MG63 (cell line): ENCODE measurements at regions not wholly inside any gene's neighbourhood (a gene's known extent, or its start where the extent isn't known, plus 50 kb on each side); places are given as distances from the start of the nearest gene placed in this dataset.

ENCODE experiments used
- DNase-seq: peaks from one replicate; pipeline ENCODE4 v3.0.0-alpha.2; 2020
- H3K27me3 ChIP-seq: fragments of 250-450 bp; sonication (Bioruptor Pico); 2 replicates; pipeline ENCODE4 v1.5.1; 2020; ENCODE audit warnings: mild to moderate bottlenecking, moderate library complexity
- H3K36me3 ChIP-seq: fragments of 250-450 bp; sonication (Bioruptor Pico); 2 replicates; pipeline ENCODE4 v1.5.1; 2020; ENCODE audit warnings: mild to moderate bottlenecking, moderate library complexity
- H3K4me3 ChIP-seq: fragments of 250-450 bp; sonication (Bioruptor Pico); 2 replicates; pipeline ENCODE4 v1.5.1; 2020; ENCODE audit warnings: mild to moderate bottlenecking, moderate library complexity
- H3K9me3 ChIP-seq: fragments of 250-450 bp; sonication (Bioruptor Pico); 2 replicates; pipeline ENCODE4 v1.5.1; 2020; ENCODE audit warnings: mild to moderate bottlenecking, moderate library complexity

DNA sequence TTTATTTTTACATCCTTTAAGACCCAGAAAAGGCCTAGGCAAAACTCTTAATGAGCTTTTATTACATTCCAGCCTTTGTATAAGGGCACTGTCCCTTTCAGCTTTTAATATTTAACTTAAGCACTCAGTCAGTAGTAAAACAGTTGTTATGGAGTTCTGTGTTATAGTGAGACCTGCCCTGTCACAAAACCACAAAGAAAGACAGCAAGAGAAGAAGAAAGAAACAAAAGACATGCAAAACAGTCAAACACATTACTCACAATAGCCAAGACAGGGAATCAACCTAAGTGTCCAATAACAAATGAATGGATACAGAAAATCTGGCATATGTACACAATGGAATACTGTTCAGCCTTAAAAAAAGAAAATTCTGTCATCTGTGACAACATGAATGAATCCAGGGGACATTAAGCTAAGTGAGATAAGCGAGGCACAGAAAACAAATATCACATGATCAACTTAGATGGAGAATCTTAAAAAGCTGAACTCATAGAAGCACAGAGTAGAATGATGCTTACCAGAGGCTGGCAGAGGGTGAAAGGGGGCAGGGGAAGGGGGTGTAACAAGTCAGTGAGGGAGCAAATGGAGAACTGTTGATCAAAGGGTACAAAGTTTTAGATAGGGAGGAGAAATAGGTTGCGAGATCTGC, 63.8 kb upstream of the CCNG1 start:
- Histone ChIP-seq H3K27me3 (no peaks in the 10 kb centered on the region), H3K4me3 (no peak overlapping the region), H3K9me3 (no peaks in the 10 kb centered on the region), H3K36me3 (no peaks in the 10 kb centered on the region)
- no peak for DNase-seq

DNA sequence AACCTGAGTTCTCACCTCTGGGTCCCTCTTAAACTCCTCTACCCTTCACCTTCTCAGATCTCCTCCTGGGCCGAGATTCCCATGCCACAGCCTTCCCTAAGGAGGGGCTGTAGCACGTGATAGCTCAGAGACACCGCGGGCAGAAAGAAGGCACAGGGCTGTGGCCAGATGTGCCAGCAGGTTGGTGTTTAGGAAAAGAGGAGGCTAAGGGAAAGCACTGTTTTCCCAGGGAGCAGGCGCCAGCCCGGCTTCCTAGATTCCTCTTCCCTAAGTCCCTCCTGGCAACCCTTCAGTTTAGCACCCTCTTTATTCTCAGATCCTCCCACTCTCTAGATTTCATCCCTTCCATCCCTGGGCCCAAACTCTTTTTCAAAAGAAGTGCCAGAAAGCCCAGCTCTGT, 59.4 kb upstream of the CCNG1 start:
- DNase-seq = no peak
- Histone ChIP-seq H3K4me3 (no peak overlapping the region), H3K9me3 (no peaks in the 10 kb centered on the region), H3K36me3 (no peaks in the 10 kb centered on the region), H3K27me3 (no peaks in the 10 kb centered on the region)

DNA sequence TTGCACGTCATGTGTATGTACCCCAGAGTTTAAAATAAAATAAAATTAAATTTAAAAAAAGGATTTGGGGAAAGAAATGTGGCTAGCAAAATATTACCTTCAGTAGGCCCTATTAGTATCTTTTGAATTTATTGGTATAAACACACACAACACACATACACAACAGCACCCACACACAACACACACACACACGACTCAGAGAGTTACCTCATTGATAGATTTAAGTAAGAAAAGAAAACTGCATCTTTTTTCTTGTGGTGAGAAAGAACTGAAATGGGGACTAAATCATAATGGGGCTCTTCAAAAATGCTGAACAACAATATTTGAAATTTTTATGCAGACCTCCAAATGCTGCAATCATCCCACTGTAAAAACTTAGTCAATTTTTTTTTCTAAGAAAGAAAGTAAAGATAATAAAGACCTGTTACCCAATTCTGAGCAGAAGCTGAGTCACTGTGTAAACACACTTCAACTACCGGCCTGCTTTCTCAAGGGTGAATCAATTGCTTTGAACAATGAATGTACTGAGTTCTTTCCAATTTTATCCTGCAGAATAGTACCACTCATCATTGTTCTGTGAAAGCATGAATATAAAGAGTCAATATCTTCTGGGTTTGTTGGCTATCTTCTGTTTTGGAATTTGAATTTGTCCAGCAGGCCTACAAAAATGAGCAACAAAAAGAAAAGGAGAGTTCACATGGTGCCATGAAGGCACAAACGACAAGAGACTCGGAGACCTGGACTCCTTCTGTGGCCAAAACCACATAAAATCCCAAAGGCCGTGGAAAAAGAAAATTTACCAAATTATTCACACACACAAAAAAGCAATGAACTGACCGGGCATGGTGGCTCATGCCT, 57.9 kb upstream of the CCNG1 start:
- Histone ChIP-seq H3K36me3 (no peaks in the 10 kb centered on the region), H3K27me3 (no peaks in the 10 kb centered on the region), H3K9me3 (no peaks in the 10 kb centered on the region), H3K4me3 (no peak overlapping the region)
- DNase-seq = peak; percentile 62

DNA sequence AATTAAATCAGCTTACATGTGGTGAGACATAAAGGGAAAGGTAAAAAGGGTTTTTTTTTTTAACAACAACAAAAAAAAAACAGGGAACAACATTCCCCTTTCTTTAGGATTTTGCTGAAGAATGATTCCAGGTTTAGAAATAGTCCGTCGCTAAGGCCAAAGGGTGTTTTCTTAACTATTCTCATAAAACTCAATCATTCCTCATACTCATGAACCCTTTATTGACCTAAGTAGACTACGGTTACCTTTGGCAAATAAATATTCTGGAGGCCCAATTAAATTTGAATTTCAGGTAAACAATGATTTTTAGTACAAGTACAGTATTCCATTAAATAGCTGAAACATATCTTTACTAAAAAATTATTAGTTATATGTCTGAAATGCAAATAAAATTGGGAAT, 55.6 kb upstream of the CCNG1 start:
- H3K4me3 ChIP-seq = no peak overlapping the region
- no peaks in the 10 kb centered on the region for H3K9me3 ChIP-seq
- DNase-seq = no peak
- no peaks in the 10 kb centered on the region for H3K36me3 ChIP-seq
- H3K27me3 ChIP-seq = no peaks in the 10 kb centered on the region

DNA sequence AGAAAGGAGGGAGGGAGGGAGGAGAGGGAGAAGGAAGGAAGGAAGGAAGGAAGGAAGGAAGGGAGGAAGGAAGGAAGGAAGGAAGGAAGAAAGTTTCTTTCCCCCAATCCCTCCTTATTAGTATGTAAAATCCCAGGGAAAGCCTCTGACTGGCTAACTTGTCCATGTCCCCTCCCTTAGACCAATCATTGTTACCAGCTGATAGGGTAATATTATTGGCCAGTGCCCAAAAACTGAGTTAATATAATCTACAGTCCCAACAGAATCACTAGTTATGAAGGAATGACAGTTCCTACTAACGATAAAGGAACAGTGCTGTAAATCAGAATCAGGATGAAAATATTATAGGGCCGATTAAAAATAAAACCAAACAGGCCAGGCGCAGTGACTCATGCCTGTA, 53.6 kb upstream of the CCNG1 start:
- Histone ChIP-seq H3K36me3 (no peaks in the 10 kb centered on the region), H3K9me3 (no peaks in the 10 kb centered on the region), H3K27me3 (no peaks in the 10 kb centered on the region), H3K4me3 (no peak overlapping the region)
- DNase-seq = no peak

DNA sequence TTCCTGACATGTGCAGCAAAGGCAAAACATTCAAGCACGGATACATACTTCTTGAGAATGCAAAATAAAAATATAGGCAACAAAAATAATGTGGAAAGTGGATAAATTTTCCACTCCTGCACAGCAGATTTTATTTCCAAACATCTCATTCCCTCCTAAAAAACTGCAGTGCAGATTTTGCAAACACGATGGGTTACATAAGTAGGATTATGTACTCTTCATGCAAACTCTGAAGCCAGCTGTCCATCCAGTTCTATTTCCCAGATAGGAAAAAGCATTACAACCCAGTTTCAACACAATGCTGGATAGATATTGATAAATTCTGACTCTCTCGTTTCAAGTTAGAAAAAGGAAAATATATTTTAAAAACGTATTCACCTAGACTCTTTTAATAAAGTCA, 52.7 kb upstream of the CCNG1 start:
- H3K9me3 ChIP-seq = no peaks in the 10 kb centered on the region
- H3K36me3 ChIP-seq = no peaks in the 10 kb centered on the region
- no peaks in the 10 kb centered on the region for H3K27me3 ChIP-seq
- DNase-seq = no peak
- H3K4me3 ChIP-seq = no peak overlapping the region

DNA sequence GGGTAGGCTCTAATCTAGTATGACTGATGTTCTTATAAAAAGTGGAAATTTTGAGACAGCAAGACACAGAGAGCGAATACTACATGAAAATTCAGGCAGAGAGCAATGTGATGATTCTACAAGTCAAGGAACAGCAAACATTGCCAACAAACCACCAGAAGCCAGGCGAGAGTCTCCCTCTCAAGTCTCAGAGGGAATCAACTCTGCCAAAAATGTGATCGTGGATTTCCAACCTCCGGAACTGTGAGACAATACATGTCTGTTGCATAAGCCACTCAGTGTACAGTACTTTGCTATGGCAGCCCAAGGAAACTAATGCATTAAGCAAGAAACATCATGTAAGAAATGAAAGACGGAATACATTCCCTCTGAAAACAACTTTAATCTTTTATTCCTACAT, 52.1 kb upstream of the CCNG1 start:
- Histone ChIP-seq H3K4me3 (no peak overlapping the region), H3K27me3 (no peaks in the 10 kb centered on the region), H3K9me3 (no peaks in the 10 kb centered on the region), H3K36me3 (no peaks in the 10 kb centered on the region)
- DNase-seq = peak; percentile 23

DNA sequence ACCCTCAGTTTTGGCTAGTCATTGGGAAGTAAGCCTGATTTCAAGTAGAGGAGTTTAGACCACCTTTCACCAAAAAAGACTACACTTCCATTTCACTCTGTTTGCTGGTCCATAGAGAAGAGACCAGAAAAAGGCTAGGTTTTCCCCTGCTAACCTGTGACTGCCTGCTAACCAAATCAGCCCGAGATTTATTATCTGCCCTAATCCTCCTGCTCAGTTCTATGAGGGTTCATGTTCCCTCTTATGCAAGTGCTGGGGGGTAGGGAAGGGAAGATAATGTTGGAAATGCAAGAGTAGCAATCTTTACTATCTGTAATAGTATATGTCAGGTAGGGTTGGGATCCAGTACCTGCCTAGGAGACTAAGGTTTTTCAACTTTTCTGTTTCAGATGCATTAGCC, 51.6 kb upstream of the CCNG1 start:
- no peak for DNase-seq
- no peak overlapping the region for H3K4me3 ChIP-seq
- no peaks in the 10 kb centered on the region for H3K9me3 ChIP-seq
- H3K36me3 ChIP-seq = no peaks in the 10 kb centered on the region
- H3K27me3 ChIP-seq = no peaks in the 10 kb centered on the region

DNA sequence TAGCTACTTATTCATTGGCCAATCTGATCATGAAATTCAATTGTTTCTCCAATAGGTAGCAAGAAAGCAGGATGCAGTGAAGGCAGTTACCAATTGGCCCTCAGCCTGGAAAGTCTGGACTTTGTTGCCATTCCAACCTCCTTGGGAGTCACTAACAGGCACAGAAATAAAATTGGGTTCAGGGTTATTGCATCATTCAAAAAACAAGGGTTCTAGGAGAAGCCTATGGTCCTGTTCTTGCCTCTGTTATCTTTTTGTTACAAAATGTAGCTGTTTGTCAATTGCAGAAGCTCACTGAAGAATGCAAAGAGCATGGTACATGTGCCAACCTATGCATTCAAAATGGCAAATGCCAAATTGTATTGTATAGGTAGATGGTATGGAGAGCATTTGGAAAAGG, 51.0 kb upstream of the CCNG1 start:
- Histone ChIP-seq H3K36me3 (no peaks in the 10 kb centered on the region), H3K4me3 (no peak overlapping the region), H3K27me3 (no peaks in the 10 kb centered on the region), H3K9me3 (no peaks in the 10 kb centered on the region)
- DNase-seq = no peak

DNA sequence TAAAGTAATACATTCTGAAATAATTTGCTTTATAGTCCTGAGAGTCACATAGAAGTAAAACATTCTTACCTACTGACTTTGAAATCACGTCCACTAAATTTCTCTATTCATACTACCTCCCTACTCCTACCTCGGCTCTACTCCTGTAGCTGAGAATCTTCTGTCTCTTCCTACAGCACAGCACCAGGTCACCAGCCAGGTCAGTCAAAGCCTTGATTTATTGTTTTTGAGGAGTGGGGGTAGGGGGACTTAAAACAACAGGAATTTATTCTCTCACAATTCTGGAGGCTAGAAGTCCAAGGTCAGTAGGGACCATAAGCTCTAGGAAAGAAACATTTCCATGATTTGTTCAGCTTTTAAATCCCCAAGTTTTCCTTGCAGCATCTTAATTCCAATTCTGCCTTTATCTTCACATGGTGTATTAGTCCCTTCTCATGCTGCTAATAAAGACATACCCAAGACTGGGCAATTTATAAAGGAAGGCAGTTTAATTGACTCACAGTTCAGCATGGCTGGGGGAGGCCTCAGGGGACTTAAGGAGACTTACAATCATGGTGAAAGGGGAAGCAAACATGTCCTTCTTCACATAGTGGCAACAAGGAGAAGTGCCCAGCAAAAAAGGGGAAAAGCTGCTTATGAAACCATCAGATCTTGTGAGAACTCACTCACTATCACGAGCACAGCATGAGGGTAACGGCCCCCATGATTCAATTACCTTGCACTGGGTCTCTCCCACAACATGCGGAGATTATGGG, 49.6 kb upstream of the CCNG1 start:
- Histone ChIP-seq H3K27me3 (no peaks in the 10 kb centered on the region), H3K4me3 (no peak overlapping the region), H3K9me3 (no peaks in the 10 kb centered on the region), H3K36me3 (no peaks in the 10 kb centered on the region)
- no peak for DNase-seq
